GM18858 (cell line): ENCODE measurements at regions not wholly inside any gene's neighbourhood (a gene's known extent, or its start where the extent isn't known, plus 50 kb on each side); places are given as distances from the start of the nearest gene placed in this dataset.
"Not testable (repeated sequence)": the region's sequence is repeated elsewhere in the genome, so short reads cannot be mapped to it uniquely, and the experiment has no call there.

Source experiments
- ATAC-seq: cut with Tn5 transposase; IDR thresholded peaks from one replicate; pipeline ENCODE4 v1.9.1; 2021; ENCODE audit not compliant: unreplicated experiment

DNA sequence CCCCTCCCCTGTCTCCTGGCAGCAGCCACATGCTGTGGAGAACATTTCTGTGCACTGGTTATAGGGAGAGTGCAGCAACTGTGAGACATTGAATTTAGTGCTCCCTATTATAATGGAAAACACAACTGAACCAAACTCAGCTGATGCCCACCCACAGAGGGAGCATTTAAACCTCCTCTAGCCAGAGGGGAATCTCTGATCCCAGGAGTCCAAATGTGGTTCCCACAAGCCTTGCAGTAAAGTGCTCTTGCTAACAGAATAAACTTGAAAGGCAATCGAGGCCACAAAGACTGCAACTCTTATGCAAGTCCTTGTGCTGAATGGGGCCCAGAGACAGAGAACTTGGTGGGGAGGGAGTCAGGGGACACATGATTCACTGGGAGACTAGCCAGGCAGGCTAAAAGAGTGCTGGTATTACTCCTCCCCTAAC, 638.8 kb upstream of the VRK2 start:
- ATAC-seq: no peak

- ATAC-seq: no peak
Observed at GRCh38 chr2:57408587-57408986, 638.0 kb upstream of the VRK2 start.

- ATAC-seq: no peak
Observed at GRCh38 chr2:57417007-57417406, 629.6 kb upstream of the VRK2 start.

- not testable (repeated sequence) for ATAC-seq
Observed at GRCh38 chr2:57418859-57419346, 627.7 kb upstream of the VRK2 start.

GRCh38 chr2:57429831-57430230, 616.8 kb upstream of the VRK2 start:
- no peak for ATAC-seq

DNA sequence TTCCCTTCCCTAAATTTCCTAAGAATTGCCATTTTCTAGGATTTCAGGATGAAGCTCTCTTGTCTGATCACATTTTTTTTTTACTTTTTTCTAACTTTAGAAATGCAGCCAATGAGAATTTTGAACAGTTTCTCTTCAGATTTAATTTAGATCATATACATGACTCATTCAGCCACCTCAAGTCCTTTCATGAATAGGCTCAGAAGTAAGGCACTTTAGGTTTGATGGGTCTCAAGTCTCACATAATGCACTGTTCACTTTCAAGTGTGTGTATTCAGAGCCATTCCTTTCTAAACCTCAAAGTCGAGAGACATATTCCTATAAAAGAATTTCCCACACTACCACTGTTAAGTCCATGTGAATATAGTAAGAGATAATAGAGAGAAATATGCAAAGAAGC, 614.1 kb upstream of the VRK2 start:
- no peak for ATAC-seq

- no peak for ATAC-seq
Observed at GRCh38 chr2:57434441-57434840, 612.2 kb upstream of the VRK2 start.

DNA sequence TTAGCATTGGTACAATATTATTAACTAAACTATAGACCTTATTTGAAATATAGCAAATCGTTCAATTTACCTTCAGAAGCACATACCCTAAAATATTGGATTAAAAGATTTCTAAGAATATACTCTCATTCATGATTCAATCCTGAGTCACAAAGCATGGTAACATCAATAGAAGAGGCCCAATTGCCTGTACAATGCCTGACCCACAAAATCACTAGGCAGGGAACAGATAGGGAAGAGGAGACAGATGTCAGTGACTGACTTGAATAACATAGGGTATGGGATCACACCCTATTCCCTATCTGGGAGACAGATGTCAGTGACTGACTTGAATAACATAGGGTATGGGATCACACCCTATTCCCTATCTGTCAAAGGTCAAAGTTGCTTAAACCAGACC, 611.6 kb upstream of the VRK2 start:
- no peak for ATAC-seq

DNA sequence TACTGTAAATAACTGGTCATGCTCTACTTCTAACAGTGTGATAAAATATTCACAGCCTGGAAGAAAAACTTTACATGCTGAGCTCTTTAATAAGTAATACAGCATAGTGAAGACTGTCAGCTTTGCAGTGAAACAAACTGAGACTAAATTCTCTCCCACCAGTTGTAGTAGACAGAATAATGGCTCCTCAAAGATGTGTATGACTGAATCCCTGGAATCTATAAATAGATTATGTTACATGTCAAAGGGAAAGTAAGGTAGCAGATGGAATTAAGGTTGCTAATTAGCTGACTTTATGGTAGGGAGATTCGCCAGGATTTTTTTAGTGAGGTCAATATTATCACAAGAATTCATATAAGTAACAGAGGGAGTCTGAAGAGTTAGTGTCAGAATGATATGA, 609.5 kb upstream of the VRK2 start:
- ATAC-seq: no peak

DNA sequence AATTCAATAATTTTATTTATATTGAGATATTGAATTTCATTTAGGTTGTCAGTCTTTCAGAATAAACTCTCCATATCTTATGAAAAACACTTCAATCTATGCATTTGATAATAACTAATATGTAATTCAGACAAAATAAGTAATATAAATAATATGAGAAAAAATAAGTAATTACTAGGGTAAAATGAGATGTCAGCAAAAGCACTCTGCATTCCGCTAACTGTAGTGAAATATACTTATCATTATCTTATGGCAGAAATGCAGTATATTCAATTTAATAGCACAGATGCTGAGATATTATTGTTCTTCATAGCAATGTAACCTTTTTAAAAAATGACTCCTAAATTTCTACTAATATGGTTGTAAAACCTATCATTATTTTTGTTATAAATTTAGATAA, 606.2 kb upstream of the VRK2 start:
- ATAC-seq: no peak

GRCh38 chr2:57443086-57443485, 603.5 kb upstream of the VRK2 start:
- ATAC-seq: no peak

DNA sequence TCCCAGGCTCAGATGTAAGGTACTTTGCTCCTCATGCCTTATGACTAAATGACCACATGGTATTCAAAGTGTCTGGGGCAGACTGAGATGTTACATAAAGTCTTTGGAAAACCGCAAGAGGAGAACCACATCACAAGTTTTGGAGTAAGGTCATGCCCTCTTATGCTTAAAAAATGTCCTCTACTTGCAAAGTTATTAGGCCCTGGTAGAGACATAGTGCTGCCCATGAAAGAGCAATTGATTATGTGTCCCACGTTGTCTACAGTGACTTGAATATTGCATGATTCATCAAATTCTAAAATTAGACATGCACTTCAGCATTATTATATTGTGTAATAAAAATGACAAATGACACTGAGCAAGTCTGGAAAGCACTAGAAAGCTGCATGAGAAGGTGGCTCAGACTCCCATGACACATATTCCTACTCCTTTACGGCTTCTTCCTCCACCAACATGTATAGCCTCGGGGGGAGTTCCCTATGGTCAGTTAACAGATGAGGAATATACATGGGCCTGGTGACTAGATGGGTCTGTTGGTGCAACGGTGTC, 602.6 kb upstream of the VRK2 start:
- ATAC-seq: no peak

DNA sequence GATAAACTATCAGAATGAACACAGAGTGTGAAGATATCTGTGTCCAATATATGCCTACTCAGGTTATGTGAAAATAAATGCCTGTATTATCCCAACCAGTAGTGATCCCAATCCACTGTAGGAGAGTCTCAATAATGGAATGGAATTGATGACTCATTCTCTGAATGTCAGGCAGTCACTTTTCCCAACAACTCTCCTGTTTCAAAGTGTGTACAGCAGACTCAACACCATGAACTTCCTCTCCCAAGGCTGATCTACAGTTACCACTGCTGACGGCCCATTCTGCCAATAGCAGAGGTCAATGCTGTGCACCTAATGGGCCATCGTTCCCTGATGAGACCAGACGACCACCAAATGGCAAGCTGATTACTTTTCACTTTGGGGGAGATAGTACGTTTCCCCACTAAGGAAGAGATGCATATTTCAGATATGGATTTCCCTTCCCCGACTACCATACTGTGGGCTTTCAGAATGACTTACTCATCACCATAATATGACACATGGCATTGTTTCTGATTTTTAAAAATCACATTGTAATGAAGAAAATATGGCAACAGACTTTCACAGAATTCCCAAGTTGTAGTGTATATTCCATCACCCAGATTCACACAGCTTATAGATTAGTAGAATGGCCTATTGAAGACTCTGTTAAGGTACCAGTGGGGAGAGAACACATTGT, 601.7 kb upstream of the VRK2 start:
- ATAC-seq: no peak

GRCh38 chr2:57448816-57449215, 597.8 kb upstream of the VRK2 start:
- no peak for ATAC-seq

DNA sequence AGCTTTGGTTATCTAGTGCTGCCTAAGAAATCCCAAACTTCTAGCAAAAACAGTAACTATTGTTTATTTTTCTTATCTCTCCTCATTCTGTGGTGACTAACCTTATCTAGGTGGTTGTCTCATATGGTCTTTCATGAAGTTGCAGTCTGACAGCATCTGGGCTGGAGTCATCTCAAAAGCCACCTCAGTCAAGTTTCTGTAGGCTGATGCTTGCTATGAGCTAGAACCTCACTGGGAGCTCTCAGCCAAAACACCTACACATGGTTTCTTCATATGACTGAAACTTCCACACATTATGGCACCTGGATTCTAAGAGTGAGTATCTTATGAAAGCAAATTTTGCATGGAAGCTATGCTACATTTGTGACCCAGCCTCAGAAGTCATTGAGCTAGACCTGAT, 596.4 kb upstream of the VRK2 start:
- peak; percentile 96 for ATAC-seq

GRCh38 chr2:57452634-57453033, 594.0 kb upstream of the VRK2 start:
- ATAC-seq: no peak

DNA sequence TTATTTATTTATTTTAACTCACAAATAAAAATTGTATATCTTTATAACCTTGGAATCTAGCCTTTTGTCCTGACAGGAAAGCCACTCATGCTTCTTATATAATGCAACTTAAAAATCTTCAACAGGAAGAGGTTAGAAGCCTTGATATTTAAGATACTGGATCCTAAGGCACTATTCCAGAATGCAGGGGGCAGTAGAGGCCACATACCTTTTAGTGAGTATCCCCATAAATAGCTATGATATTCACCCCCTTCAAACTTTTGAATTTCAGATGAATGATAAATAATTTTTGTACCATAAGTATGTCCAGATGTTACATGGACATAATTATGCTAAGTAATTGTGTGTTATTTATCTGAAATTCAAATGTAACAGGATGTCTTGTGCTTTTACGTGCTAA, 592.7 kb upstream of the VRK2 start:
- ATAC-seq: no peak

GRCh38 chr2:57460396-57461276, 586.0 kb upstream of the VRK2 start:
- ATAC-seq: no peak

- ATAC-seq: no peak
Observed at GRCh38 chr2:57461624-57462023, 585.0 kb upstream of the VRK2 start.

DNA sequence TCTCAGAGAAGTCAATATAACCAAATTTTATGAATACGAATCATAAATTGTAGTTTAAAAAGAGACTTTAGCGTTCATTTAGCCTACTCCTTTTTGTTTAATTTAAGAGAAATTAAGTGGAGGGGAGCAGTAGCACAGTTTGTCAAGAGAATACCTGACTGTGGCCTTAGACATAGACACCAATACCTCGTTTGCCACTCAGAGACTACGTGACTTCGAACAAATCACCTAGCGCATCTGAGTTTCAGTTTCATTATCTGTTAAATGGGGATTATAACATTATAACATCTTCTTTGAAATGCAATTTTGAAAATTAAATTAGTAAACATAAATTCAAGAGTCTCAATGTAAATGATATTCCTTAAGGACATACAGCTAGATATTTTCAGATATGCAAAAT, 581.5 kb upstream of the VRK2 start:
- no peak for ATAC-seq

GRCh38 chr2:57465967-57466366, 580.6 kb upstream of the VRK2 start:
- no peak for ATAC-seq

DNA sequence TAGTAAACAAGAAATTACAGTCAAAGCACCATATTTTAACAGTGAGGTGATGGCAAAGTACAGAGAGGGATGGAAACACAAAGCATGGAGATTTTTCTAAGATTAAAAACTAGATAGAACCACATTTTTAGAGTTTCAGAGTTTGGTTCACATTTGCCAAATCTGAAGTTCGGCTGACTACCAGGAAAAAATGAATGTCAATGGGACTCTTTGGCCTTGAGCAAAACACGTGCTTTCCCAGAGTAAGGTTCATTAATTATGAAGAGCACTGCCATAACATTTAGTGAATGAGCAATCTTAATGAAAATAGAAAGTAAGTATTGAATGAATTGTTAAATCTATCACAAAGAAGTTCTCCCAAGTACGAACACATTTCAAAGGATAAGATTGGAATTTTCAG, 571.2 kb upstream of the VRK2 start:
- no peak for ATAC-seq
